Tibial nerve (tissue), 4 donors: ENCODE measurements at regions not wholly inside any gene's neighbourhood (a gene's known extent, or its start where the extent isn't known, plus 50 kb on each side); places are given as distances from the start of the nearest gene placed in this dataset.

Source experiments
- DNase-seq, 2 donors: peaks; one replicate each; pipeline ENCODE4 v3.0.0-alpha.2; 2019; ENCODE audit warnings: low spot score in 2 of 2
- H3K27ac ChIP-seq, 4 donors: fragments of 200-600 bp; sonication (generic) in 3 of 4; one replicate each; pipeline ENCODE4 v1.5.1; 2017 to 2019; ENCODE audit warnings: mild to moderate bottlenecking in 1 of 4
- H3K27me3 ChIP-seq, 2 donors: fragments of 200-600 bp; sonication (generic) in 1 of 2; one replicate each; pipeline versions ENCODE4 v1.5.1 to v1.6.0; 2017 to 2019
- H3K36me3 ChIP-seq, 3 donors: fragments of 200-600 bp; sonication (generic); one replicate each; pipeline ENCODE4 v1.5.1; 2018 to 2019
- H3K4me1 ChIP-seq, 4 donors: fragments of 200-600 bp; sonication (generic) in 3 of 4; one replicate each; pipeline ENCODE4 v1.5.1; 2017 to 2019
- H3K4me3 ChIP-seq, 4 donors: fragments of 200-600 bp; sonication (generic) in 3 of 4; one replicate each; pipeline ENCODE4 v1.5.1; 2017 to 2019; ENCODE audit warnings: mild to moderate bottlenecking in 1 of 4, moderate library complexity in 1 of 4
- H3K9me3 ChIP-seq, 4 donors: fragments of 200-600 bp; sonication (generic) in 3 of 4; one replicate each; pipeline ENCODE4 v1.5.1; 2017 to 2019
- CTCF ChIP-seq, 5 experiments: fragments of 200-600 bp in 3 of 5; fragments of 450-650 bp in 2 of 5; sonication (generic) in 3 of 5; IDR thresholded peaks; one replicate each; pipeline ENCODE4 v1.5.1; 2016 to 2019; ENCODE audit warnings: antibody characterized with exemption in 5 of 5, mild to moderate bottlenecking in 3 of 5, moderate library complexity in 2 of 5
- EP300 ChIP-seq, 2 donors: sonication (generic); formaldehyde crosslinking; IDR thresholded peaks; one replicate each; pipeline ENCODE4 v1.6.1; 2017; ENCODE audit warnings: antibody characterized with exemption in 2 of 2, mild to moderate bottlenecking in 1 of 2
- POLR2A ChIP-seq, 2 donors: fragments of 450-650 bp; IDR thresholded peaks; one replicate each; pipeline ENCODE4 v1.6.1; 2017; ENCODE audit warnings: antibody characterized with exemption in 2 of 2, mild to moderate bottlenecking in 2 of 2, moderate library complexity in 2 of 2
- WGBS, 2 donors: methylation state at CpG; one replicate each; pipeline ENCODE4 v1.1.5; 2018; 5-methylcytosine and 5-hydroxymethylcytosine counted together

- Histone ChIP-seq H3K4me1 (peaks cover 0 to 4% (median 0%) of the 10 kb centered on the region in 4 donors), H3K9me3 (no peaks in the 10 kb centered on the region), H3K27me3 (no peaks in the 10 kb centered on the region), H3K4me3 (no peak overlapping the region), H3K27ac (no peak overlapping the region), H3K36me3 (no peaks in the 10 kb centered on the region)
- TF ChIP-seq POLR2A (IDR thresholded peaks at IDR 0.05) (no peak), CTCF (IDR thresholded peaks at IDR 0.05) (no peak), EP300 (IDR thresholded peaks at IDR 0.05) (no peak)
- 54 to 59% methylated on average over 6 of the region's 6 CpGs for WGBS, 2 donors
- DNase-seq = no peak
These were observed 464.1 kb downstream of the NTRK3 start for GRCh38 chr15:87792250-87793040.

GRCh38 chr15:87781959-87782625 is 474.4 kb downstream of the NTRK3 start:
- no peak for DNase-seq
- H3K36me3 ChIP-seq = no peaks in the 10 kb centered on the region
- WGBS, 2 donors = 60 to 71% methylated on average over 5 of the region's 5 CpGs
- H3K4me3 ChIP-seq = no peak overlapping the region
- H3K27me3 ChIP-seq = no peaks in the 10 kb centered on the region
- TF ChIP-seq EP300 (IDR thresholded peaks at IDR 0.05) = no peak
- TF ChIP-seq CTCF (IDR thresholded peaks at IDR 0.05) = no peak
- TF ChIP-seq POLR2A (IDR thresholded peaks at IDR 0.05) = no peak
- no peaks in the 10 kb centered on the region for H3K9me3 ChIP-seq
- no peak overlapping the region for H3K27ac ChIP-seq
- H3K4me1 ChIP-seq = peaks cover 0 to 5% (median 0%) of the 10 kb centered on the region in 4 donors

GRCh38 chr15:87779746-87780145 is 476.8 kb downstream of the NTRK3 start:
- TF ChIP-seq EP300 (IDR thresholded peaks at IDR 0.05) (no peak), POLR2A (IDR thresholded peaks at IDR 0.05) (no peak), CTCF (IDR thresholded peaks at IDR 0.05) (no peak)
- DNase-seq = no peak
- H3K27me3 ChIP-seq = no peaks in the 10 kb centered on the region
- no peaks in the 10 kb centered on the region for H3K9me3 ChIP-seq
- peaks cover 0 to 7% (median 0%) of the 10 kb centered on the region in 4 donors for H3K4me1 ChIP-seq
- H3K27ac ChIP-seq = no peak overlapping the region
- no peaks in the 10 kb centered on the region for H3K36me3 ChIP-seq
- H3K4me3 ChIP-seq = no peak overlapping the region
- 94% methylated on average over 5 of the region's 5 CpGs for WGBS, 2 donors

- Histone ChIP-seq H3K36me3 (no peaks in the 10 kb centered on the region), H3K4me1 (peaks cover 0 to 7% (median 0%) of the 10 kb centered on the region in 4 donors), H3K4me3 (no peak overlapping the region), H3K27ac (no peak overlapping the region), H3K9me3 (no peaks in the 10 kb centered on the region), H3K27me3 (no peaks in the 10 kb centered on the region)
- no peak for TF ChIP-seq EP300 (IDR thresholded peaks at IDR 0.05)
- DNase-seq = no peak
- 70 to 78% methylated on average over 11 of the region's 11 CpGs for WGBS, 2 donors
These were observed 478.2 kb downstream of the NTRK3 start for GRCh38 chr15:87778358-87778757.

- H3K36me3 ChIP-seq = no peaks in the 10 kb centered on the region
- H3K4me1 ChIP-seq = peaks cover 0 to 7% (median 0%) of the 10 kb centered on the region in 4 donors
- no peaks in the 10 kb centered on the region for H3K9me3 ChIP-seq
- DNase-seq = peak; percentile 22 to 24
- TF ChIP-seq POLR2A (IDR thresholded peaks at IDR 0.05) (no peak), EP300 (IDR thresholded peaks at IDR 0.05) (peak in 1 of 2 donors; percentile 66)
- H3K4me3 ChIP-seq = no peak overlapping the region
- 49 to 55% methylated on average over 3 of the region's 3 CpGs for WGBS, 2 donors
- no peak overlapping the region for H3K27ac ChIP-seq
- H3K27me3 ChIP-seq = no peaks in the 10 kb centered on the region
These were observed 479.4 kb downstream of the NTRK3 start for GRCh38 chr15:87777054-87777561.

- Histone ChIP-seq H3K4me1 (peaks cover 0 to 8% (median 4%) of the 10 kb centered on the region in 4 donors), H3K27ac (no peak overlapping the region), H3K27me3 (no peaks in the 10 kb centered on the region), H3K4me3 (no peak overlapping the region), H3K36me3 (no peaks in the 10 kb centered on the region), H3K9me3 (peaks cover 0 to 17% (median 0%) of the 10 kb centered on the region in 4 donors)
- DNase-seq = no peak
- TF ChIP-seq CTCF (IDR thresholded peaks at IDR 0.05) (no peak), POLR2A (IDR thresholded peaks at IDR 0.05) (no peak), EP300 (IDR thresholded peaks at IDR 0.05) (no peak)
- WGBS, 2 donors = 90 to 94% methylated on average over 3 of the region's 3 CpGs
These were observed 489.0 kb downstream of the NTRK3 start for GRCh38 chr15:87767516-87767915.
